GM12891 (cell line): ENCODE measurements at regions not wholly inside any gene's neighbourhood (a gene's known extent, or its start where the extent isn't known, plus 50 kb on each side); places are given as distances from the start of the nearest gene placed in this dataset.

ENCODE experiments used
- PAX5 ChIP-seq: IDR thresholded peaks from 2 replicates; pipeline ENCODE4 v1.6.1; 2011; ENCODE audit warnings: low read length, moderate library complexity, mild to moderate bottlenecking; ENCODE audit not compliant: insufficient read depth, severe bottlenecking
- POLR2A ChIP-seq: IDR thresholded peaks from 2 replicates; pipeline ENCODE4 v1.6.1; 2011; ENCODE audit warnings: low read depth, low read length, control low read depth
- POLR2AphosphoS5 ChIP-seq: IDR thresholded peaks from 2 replicates; pipeline ENCODE4 v1.6.1; 2011; ENCODE audit warnings: low read depth, low read length, control low read depth
- POU2F2 ChIP-seq: IDR thresholded peaks from 2 replicates; pipeline ENCODE4 v1.6.1; 2011; ENCODE audit warnings: low read depth, mild to moderate bottlenecking, control low read depth, low read length, moderate library complexity
- SPI1 ChIP-seq: IDR thresholded peaks from 2 replicates; pipeline ENCODE4 v1.6.1; 2011; ENCODE audit warnings: low read depth, low read length, control low read depth
- TAF1 ChIP-seq: IDR thresholded peaks from 2 replicates; pipeline ENCODE4 v1.6.1; 2011; ENCODE audit warnings: low read depth, low read length, control low read depth

GRCh38 chr6:163897030-163897429 is 482.5 kb downstream of the QKI start:
- TF ChIP-seq POLR2A (no peak), TAF1 (no peak), POU2F2 (no peak), POLR2AphosphoS5 (no peak), SPI1 (no peak), PAX5 (no peak)
